ENCODE measurements at regions not wholly inside any gene's neighbourhood (a gene's known extent, or its start where the extent isn't known, plus 50 kb on each side); places are given as distances from the start of the nearest gene placed in this dataset.

DNA sequence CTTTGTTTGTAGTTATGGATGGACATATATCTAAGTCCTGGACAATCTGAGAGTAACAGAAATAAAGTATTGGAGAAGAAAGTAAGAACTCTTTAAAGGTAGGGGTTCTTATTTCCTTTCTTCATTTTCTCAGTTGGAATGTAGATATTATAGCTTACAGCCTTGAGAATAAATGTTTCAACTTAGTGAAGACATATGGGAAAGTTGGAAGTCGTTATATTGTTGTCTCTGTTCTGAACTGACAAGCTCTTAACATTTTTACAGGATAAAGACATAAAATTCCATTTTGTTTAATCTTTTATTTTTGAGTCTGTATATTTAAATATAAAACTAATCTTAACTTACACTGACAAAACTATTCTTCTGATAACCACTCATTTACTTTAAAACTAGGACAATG is 2187.5 kb upstream of the ACO1 start:
- Histone ChIP-seq H3K4me1 (ENCODE audit: control insufficient read depth, insufficient read depth, low read length) (no peaks in the 10 kb centered on the region), H3K9me3 (ENCODE audit: control insufficient read depth, insufficient read depth, low read length) (peaks cover 16% of the 10 kb centered on the region), H3K4me3 (ENCODE audit: low read length) (no peak overlapping the region), H3K27ac (ENCODE audit: low read length) (no peak overlapping the region), H3K36me3 (ENCODE audit: control insufficient read depth, insufficient read depth, low read length) (no peaks in the 10 kb centered on the region), H3K27me3 (ENCODE audit: control insufficient read depth, insufficient read depth, low read length) (no peaks in the 10 kb centered on the region)
- H3K4me1 Mint-ChIP-seq = no peaks in the 10 kb centered on the region
- H3K27ac Mint-ChIP-seq = no peak overlapping the region
- no peaks in the 10 kb centered on the region for H3K36me3 Mint-ChIP-seq
- no peak overlapping the region for H3K4me3 Mint-ChIP-seq
- peaks cover 3 to 4% of the 10 kb centered on the region in 2 donors for H3K9me3 Mint-ChIP-seq
- no peak for DNase-seq
- TF ChIP-seq, protein P1, sequence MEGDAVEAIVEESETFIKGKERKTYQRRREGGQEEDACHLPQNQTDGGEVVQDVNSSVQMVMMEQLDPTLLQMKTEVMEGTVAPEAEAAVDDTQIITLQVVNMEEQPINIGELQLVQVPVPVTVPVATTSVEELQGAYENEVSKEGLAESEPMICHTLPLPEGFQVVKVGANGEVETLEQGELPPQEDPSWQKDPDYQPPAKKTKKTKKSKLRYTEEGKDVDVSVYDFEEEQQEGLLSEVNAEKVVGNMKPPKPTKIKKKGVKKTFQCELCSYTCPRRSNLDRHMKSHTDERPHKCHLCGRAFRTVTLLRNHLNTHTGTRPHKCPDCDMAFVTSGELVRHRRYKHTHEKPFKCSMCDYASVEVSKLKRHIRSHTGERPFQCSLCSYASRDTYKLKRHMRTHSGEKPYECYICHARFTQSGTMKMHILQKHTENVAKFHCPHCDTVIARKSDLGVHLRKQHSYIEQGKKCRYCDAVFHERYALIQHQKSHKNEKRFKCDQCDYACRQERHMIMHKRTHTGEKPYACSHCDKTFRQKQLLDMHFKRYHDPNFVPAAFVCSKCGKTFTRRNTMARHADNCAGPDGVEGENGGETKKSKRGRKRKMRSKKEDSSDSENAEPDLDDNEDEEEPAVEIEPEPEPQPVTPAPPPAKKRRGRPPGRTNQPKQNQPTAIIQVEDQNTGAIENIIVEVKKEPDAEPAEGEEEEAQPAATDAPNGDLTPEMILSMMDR (IDR thresholded peaks at IDR 0.05) = no peak
- H3K27me3 Mint-ChIP-seq (ENCODE audit: low read depth in 2 of 2) = no peaks in the 10 kb centered on the region
- ATAC-seq = no peak
- intact Hi-C loops (cut with micrococcal nuclease) = no loop called here
- WGBS (ENCODE audit: insufficient coverage) = no CpG with 5 or more reads among the region's 1 CpG

DNA sequence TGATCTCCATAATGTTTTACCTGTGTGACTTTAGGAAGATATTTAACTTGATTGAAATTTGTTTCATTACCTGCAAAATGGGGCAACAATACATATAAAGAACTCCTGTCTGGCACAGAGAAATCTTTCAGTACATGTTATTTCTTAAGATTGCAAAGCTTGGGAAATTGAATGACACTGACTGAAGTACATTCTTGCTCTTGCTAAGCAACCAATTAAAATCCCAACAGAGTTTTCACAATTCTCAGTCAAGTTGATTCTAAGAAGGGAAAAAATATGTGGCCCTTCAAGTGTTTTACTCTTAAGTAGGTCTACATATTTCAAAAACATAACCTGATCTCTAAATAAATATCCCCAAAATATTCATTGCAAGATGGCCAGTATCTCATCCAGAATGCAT is 2187.0 kb upstream of the ACO1 start:
- no peaks in the 10 kb centered on the region for H3K36me3 Mint-ChIP-seq
- H3K9me3 Mint-ChIP-seq = peaks cover 3 to 4% of the 10 kb centered on the region in 2 donors
- H3K27me3 Mint-ChIP-seq (ENCODE audit: low read depth in 2 of 2) = no peaks in the 10 kb centered on the region
- TF ChIP-seq, protein P1 (IDR thresholded peaks at IDR 0.05) = no peak
- H3K4me3 ChIP-seq (ENCODE audit: low read length) = no peak overlapping the region
- H3K9me3 ChIP-seq (ENCODE audit: control insufficient read depth, insufficient read depth, low read length) = peaks cover 16% of the 10 kb centered on the region
- no peak overlapping the region for H3K27ac ChIP-seq (ENCODE audit: low read length)
- no peaks in the 10 kb centered on the region for H3K36me3 ChIP-seq (ENCODE audit: control insufficient read depth, insufficient read depth, low read length)
- no peaks in the 10 kb centered on the region for H3K27me3 ChIP-seq (ENCODE audit: control insufficient read depth, insufficient read depth, low read length)
- intact Hi-C loops (cut with micrococcal nuclease) = no loop called here
- H3K27ac Mint-ChIP-seq = no peak overlapping the region
- no peak for DNase-seq
- H3K4me1 Mint-ChIP-seq = no peaks in the 10 kb centered on the region
- H3K4me1 ChIP-seq (ENCODE audit: control insufficient read depth, insufficient read depth, low read length) = no peaks in the 10 kb centered on the region
- no peak overlapping the region for H3K4me3 Mint-ChIP-seq
- ATAC-seq = no peak

DNA sequence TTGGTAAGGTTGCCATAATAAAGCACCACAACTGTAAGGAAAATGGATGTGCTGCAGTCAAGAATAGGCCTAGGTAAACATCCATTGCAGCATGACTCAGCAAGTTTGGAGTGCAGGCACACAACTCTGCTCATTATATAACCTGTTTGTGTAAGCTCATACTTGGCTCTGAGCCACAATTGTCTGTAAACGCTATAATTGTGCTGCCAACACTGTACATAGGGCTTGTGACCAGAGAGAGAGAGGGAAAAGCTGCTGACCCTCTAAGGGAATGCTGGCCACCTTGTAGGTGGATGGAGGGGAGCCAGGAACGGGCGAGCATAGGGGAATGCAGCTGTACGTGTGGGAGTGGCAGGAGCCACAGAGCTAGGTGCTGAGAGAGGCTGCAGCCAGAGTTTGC is 2186.5 kb upstream of the ACO1 start:
- 88% methylated on average over 4 of the region's 4 CpGs for WGBS (ENCODE audit: insufficient coverage)
- Mint-ChIP-seq H3K9me3 (peaks cover 3 to 4% of the 10 kb centered on the region in 2 donors), H3K4me3 (no peak overlapping the region), H3K27me3 (ENCODE audit: low read depth in 2 of 2) (no peaks in the 10 kb centered on the region), H3K27ac (no peak overlapping the region), H3K4me1 (no peaks in the 10 kb centered on the region), H3K36me3 (no peaks in the 10 kb centered on the region)
- Histone ChIP-seq H3K9me3 (ENCODE audit: control insufficient read depth, insufficient read depth, low read length) (peaks cover 16% of the 10 kb centered on the region), H3K4me1 (ENCODE audit: control insufficient read depth, insufficient read depth, low read length) (no peaks in the 10 kb centered on the region), H3K4me3 (ENCODE audit: low read length) (no peak overlapping the region), H3K27ac (ENCODE audit: low read length) (no peak overlapping the region), H3K36me3 (ENCODE audit: control insufficient read depth, insufficient read depth, low read length) (no peaks in the 10 kb centered on the region), H3K27me3 (ENCODE audit: control insufficient read depth, insufficient read depth, low read length) (no peaks in the 10 kb centered on the region)
- intact Hi-C loops (cut with micrococcal nuclease) = no loop called here
- ATAC-seq (no peak), DNase-seq (no peak)
- TF ChIP-seq, protein P1 (IDR thresholded peaks at IDR 0.05) = no peak

DNA sequence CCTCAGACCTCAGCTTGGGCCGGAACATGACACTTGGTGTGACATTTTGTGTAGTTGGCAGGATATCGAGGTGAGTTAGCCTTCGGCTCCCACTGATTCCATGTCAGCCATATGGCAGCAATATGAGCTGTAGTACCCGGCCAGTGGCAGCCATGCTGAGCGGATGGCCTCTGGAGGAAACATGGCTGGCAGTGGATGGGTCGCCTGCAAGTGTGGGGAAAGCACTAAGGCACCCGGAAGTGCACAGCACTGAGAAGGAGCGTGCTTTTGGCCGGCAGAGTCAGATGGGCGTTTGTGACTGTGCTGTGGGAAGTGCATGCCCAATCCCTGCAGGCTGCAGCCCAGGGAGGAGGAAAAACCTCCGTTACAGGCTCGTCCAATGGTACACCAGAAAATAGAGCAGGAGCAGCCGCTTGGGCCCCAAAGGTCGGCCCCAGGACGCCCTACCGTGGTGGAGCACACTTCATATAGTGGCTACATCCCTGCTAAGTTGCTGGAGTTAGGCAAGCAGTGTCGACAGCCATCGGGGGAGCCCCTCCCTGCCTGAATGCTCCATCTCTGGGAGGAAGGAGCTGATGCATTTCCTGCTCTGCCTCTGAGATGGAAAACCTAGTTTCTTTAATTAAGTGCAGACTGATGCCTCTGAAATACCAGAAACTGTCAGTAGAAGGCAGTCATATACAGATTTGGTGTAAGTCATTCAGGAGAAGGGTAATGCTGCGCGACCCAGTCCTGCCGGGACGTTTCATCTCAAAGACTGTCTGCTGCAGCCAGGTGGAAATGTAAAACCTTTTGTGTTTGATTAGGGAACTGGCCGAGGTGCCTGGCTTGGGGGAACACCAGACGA is 2185.8 kb upstream of the ACO1 start:
- Histone ChIP-seq H3K9me3 (ENCODE audit: control insufficient read depth, insufficient read depth, low read length) (peaks cover 16% of the 10 kb centered on the region), H3K27me3 (ENCODE audit: control insufficient read depth, insufficient read depth, low read length) (no peaks in the 10 kb centered on the region), H3K36me3 (ENCODE audit: control insufficient read depth, insufficient read depth, low read length) (no peaks in the 10 kb centered on the region), H3K4me3 (ENCODE audit: low read length) (no peak overlapping the region), H3K27ac (ENCODE audit: low read length) (no peak overlapping the region), H3K4me1 (ENCODE audit: control insufficient read depth, insufficient read depth, low read length) (no peaks in the 10 kb centered on the region)
- H3K36me3 Mint-ChIP-seq = no peaks in the 10 kb centered on the region
- no peaks in the 10 kb centered on the region for H3K4me1 Mint-ChIP-seq
- no peaks in the 10 kb centered on the region for H3K27me3 Mint-ChIP-seq (ENCODE audit: low read depth in 2 of 2)
- TF ChIP-seq, protein P1 (IDR thresholded peaks at IDR 0.05) = no peak
- no peak overlapping the region for H3K27ac Mint-ChIP-seq
- intact Hi-C loops (cut with micrococcal nuclease) = no loop called here
- peaks cover 3 to 4% of the 10 kb centered on the region in 2 donors for H3K9me3 Mint-ChIP-seq
- no peak overlapping the region for H3K4me3 Mint-ChIP-seq
- WGBS (ENCODE audit: insufficient coverage) = 91% methylated on average over 24 of the region's 24 CpGs
- no peak for DNase-seq
- ATAC-seq = no peak
